ENCODE measurements at regions not wholly inside any gene's neighbourhood (a gene's known extent, or its start where the extent isn't known, plus 50 kb on each side); places are given as distances from the start of the nearest gene placed in this dataset.

DNA sequence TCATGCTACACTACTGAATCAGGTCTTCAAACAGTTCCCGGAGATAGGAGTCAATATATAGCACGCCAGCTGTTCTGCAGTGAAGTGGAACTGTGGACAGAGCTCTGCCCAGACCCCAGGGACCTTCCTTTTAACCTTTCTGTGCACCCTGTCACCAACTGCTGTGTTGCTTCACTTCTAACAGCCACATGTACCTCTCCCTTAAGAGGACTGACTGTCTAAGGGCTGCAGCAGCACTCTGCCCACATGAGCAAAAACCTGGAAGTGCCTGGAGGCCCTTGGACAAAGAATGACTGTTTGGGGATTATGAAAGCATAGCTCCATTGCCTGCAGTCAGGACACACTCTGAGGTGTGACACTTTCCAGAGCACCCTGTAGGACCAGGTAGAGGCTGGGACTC, 88.3 kb upstream of the CTNNB1 start:
- TF ChIP-seq, protein P1, sequence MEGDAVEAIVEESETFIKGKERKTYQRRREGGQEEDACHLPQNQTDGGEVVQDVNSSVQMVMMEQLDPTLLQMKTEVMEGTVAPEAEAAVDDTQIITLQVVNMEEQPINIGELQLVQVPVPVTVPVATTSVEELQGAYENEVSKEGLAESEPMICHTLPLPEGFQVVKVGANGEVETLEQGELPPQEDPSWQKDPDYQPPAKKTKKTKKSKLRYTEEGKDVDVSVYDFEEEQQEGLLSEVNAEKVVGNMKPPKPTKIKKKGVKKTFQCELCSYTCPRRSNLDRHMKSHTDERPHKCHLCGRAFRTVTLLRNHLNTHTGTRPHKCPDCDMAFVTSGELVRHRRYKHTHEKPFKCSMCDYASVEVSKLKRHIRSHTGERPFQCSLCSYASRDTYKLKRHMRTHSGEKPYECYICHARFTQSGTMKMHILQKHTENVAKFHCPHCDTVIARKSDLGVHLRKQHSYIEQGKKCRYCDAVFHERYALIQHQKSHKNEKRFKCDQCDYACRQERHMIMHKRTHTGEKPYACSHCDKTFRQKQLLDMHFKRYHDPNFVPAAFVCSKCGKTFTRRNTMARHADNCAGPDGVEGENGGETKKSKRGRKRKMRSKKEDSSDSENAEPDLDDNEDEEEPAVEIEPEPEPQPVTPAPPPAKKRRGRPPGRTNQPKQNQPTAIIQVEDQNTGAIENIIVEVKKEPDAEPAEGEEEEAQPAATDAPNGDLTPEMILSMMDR (conservative IDR thresholded peaks at IDR 0.05; ENCODE audit: low read length) = no peak
- no peak for TF ChIP-seq EZH2phosphoT487 (IDR thresholded peaks at IDR 0.05; ENCODE audit: borderline replicate concordance, low read depth, low read length)

Measured in OCI-LY7 (cell line).